Endothelial cell (in vitro differentiated cells): ENCODE measurements at regions not wholly inside any gene's neighbourhood (a gene's known extent, or its start where the extent isn't known, plus 50 kb on each side); places are given as distances from the start of the nearest gene placed in this dataset.

Experiments
- DNase-seq: peaks from one replicate; pipeline ENCODE4 v3.0.0; 2021; ENCODE audit warnings: low spot score
- H3K27ac Mint-ChIP-seq: one replicate; pipeline ENCODE4 v1.8.0; 2021; ENCODE audit warnings: mixed read lengths, inconsistent platforms; ENCODE audit not compliant: unreplicated experiment
- H3K27me3 Mint-ChIP-seq: one replicate; pipeline ENCODE4 v1.8.0; 2021; ENCODE audit warnings: mild to moderate bottlenecking, moderate library complexity, mixed read lengths, inconsistent platforms; ENCODE audit not compliant: unreplicated experiment
- H3K36me3 Mint-ChIP-seq: one replicate; pipeline ENCODE4 v1.8.0; 2021; ENCODE audit warnings: mild to moderate bottlenecking, low read depth, mixed read lengths, inconsistent platforms; ENCODE audit not compliant: unreplicated experiment
- H3K4me1 Mint-ChIP-seq: one replicate; pipeline ENCODE4 v1.8.0; 2021; ENCODE audit warnings: mild to moderate bottlenecking, mixed read lengths, inconsistent platforms; ENCODE audit not compliant: unreplicated experiment
- H3K4me3 Mint-ChIP-seq: one replicate; pipeline ENCODE4 v1.8.0; 2021; ENCODE audit warnings: mild to moderate bottlenecking, mixed read lengths, inconsistent platforms; ENCODE audit not compliant: unreplicated experiment
- H3K9me3 Mint-ChIP-seq: one replicate; pipeline ENCODE4 v1.8.0; 2021; ENCODE audit warnings: mixed read lengths, inconsistent platforms; ENCODE audit not compliant: unreplicated experiment
- TF ChIP-seq, protein P1 (sequence below): fragments of 200-600 bp; sonication (generic); IDR thresholded peaks from one replicate; pipeline ENCODE4 v1.5.0; 2021; ENCODE audit warnings: antibody characterized with exemption; ENCODE audit not compliant: unreplicated experiment

DNA sequence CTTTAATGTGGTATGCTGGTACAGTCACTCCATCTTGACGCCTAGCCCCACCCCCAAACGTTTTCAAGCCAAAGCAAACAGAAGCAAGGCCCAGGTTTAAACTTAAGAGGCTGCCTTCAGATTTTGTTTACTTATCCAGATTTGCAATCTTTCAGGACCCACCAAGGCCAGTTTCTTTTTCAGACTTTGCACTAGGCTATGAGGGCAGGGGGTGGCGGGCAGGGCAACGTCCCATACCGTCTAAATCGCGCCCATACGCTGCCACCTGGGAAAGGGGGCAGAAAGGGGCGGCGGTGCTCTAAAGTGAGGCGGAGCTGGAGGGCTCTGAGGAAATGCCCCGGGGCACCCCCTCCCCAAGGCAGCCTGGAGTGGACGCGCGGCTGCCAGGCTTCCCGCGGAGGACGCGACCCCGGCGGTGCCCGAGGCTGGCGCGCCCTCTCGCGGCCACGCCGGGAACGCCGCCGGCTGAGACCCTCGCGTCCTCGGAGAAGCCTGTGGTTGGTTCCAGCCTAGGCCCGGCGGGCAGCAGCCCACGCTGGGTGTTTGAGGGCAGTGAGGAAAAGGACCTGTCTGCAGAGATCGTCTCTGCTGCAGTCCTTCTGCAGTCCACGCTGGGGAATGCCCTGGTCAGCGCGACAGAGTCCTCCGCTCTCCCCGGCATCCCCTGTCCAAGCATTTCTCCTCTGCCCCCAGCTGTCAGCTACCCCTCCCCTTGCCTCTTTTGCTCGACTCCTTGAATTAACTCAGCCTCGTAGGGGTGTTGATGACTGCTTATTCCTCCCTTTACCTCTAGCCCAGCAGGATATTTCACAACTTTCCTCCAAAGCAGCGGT, 93.7 kb upstream of the PRNP start:
- DNase-seq, result peak; percentile 89

DNA sequence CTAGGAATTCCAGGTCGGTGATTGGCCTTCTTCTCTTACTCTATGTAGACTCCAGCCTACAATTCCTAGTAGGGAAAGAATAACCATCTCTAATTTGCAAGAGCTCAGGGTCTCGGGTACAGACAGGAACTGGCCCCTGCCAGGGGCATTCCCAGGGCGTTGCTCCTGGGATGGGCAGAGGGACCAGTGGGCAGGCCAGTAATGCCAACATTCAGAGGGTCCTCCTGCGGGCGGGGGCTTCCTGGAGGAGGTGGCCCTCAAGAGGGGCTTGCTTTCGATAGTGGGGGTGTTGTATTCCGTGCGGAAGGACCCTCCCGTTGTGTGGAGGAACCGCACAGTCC, 94.3 kb upstream of the PRNP start:
- TF ChIP-seq, protein P1, sequence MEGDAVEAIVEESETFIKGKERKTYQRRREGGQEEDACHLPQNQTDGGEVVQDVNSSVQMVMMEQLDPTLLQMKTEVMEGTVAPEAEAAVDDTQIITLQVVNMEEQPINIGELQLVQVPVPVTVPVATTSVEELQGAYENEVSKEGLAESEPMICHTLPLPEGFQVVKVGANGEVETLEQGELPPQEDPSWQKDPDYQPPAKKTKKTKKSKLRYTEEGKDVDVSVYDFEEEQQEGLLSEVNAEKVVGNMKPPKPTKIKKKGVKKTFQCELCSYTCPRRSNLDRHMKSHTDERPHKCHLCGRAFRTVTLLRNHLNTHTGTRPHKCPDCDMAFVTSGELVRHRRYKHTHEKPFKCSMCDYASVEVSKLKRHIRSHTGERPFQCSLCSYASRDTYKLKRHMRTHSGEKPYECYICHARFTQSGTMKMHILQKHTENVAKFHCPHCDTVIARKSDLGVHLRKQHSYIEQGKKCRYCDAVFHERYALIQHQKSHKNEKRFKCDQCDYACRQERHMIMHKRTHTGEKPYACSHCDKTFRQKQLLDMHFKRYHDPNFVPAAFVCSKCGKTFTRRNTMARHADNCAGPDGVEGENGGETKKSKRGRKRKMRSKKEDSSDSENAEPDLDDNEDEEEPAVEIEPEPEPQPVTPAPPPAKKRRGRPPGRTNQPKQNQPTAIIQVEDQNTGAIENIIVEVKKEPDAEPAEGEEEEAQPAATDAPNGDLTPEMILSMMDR, result no peak
- Mint-ChIP-seq H3K27ac (no peak overlapping the region), H3K27me3 (no peaks in the 10 kb centered on the region), H3K4me1 (peaks cover 3% of the 10 kb centered on the region), H3K4me3 (no peak overlapping the region), H3K9me3 (no peaks in the 10 kb centered on the region), H3K36me3 (no peaks in the 10 kb centered on the region)
- DNase-seq, result no peak

More for the DNA sequence above, 93.7 kb upstream of the PRNP start:
- TF ChIP-seq, protein P1, result peak; percentile 98
- Mint-ChIP-seq H3K9me3 (no peaks in the 10 kb centered on the region), H3K27me3 (no peaks in the 10 kb centered on the region), H3K27ac (no peak overlapping the region), H3K4me3 (no peak overlapping the region), H3K36me3 (no peaks in the 10 kb centered on the region), H3K4me1 (peaks cover 3% of the 10 kb centered on the region)

DNA sequence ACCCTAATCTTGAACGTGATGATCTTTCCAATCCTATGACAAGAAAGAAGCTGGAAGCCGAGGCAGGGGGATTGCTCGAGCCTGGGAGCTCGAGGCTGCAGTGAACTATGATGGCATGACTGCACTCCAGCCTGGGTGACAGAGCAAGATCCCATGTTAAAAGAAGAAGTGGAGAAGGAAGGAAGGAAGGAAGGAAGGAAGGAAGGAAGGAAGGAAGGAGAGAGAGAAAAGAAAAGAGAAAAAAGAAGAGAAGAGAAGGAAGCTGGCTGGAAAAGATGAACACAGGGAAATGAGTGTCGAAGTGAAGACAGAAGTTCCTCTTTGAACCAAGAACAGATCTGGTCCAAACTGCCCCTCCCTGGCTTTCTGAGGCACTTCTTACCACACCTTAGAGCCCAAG, 100.5 kb upstream of the PRNP start:
- H3K36me3 Mint-ChIP-seq, result no peaks in the 10 kb centered on the region
- H3K4me3 Mint-ChIP-seq, result no peak overlapping the region
- TF ChIP-seq, protein P1, result no peak
- H3K4me1 Mint-ChIP-seq, result no peaks in the 10 kb centered on the region
- no peaks in the 10 kb centered on the region for H3K9me3 Mint-ChIP-seq
- no peaks in the 10 kb centered on the region for H3K27me3 Mint-ChIP-seq
- H3K27ac Mint-ChIP-seq, result no peak overlapping the region
- no peak for DNase-seq

DNA sequence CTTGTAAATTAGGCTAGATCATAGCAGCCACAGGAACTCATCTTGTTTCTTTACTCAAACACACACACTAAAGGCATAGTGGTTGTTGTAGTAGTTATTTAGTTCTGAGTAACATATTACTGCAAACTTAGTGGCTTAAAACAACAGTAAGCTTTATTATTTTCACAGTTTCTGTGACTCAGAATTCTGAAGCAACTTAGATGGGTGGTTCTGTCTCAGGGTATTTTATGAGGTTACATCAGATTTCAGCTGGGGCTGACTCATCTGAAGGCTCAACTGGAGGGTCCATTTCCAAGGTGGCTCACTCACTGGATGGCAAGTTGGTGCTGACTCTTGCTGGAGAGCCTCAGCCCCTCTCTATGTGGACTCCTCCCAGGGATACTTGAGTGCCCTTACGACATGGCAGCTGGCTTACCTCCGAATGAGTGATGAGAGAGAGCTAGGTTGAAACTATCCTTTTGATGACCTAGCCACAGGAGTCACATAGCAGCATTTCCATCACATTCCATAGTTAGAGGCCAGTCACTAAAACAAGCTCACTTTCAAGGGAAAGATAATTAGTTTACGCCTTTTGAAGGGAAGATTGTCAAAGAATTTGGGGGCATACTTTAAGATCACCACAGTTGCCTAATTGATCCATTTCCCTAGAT, 101.0 kb upstream of the PRNP start:
- H3K27ac Mint-ChIP-seq, result no peak overlapping the region
- DNase-seq, result no peak
- H3K4me3 Mint-ChIP-seq, result no peak overlapping the region
- H3K4me1 Mint-ChIP-seq, result no peaks in the 10 kb centered on the region
- H3K36me3 Mint-ChIP-seq, result no peaks in the 10 kb centered on the region
- H3K27me3 Mint-ChIP-seq, result no peaks in the 10 kb centered on the region
- TF ChIP-seq, protein P1, result no peak
- H3K9me3 Mint-ChIP-seq, result no peaks in the 10 kb centered on the region

DNA sequence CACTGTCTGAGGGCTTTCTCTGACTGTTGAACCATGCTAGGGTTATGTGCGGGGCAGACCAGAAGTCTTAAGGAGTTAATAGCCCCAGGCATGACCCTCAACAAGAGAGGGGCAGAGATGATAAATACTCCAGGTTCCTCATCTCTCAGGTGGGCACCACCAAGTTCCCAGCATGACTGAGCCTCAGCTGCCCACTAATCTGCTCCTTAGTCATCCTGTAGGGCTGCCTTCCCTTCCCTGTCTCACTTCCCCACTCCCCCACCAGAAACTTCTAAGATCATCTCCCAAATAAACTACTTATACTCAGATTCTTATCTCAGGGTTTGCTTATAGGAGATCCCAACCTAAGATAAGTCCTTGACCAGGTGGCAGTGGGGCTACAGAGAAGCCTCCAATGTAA, 101.7 kb upstream of the PRNP start:
- no peaks in the 10 kb centered on the region for H3K27me3 Mint-ChIP-seq
- no peak overlapping the region for H3K27ac Mint-ChIP-seq
- H3K4me1 Mint-ChIP-seq, result no peaks in the 10 kb centered on the region
- no peak overlapping the region for H3K4me3 Mint-ChIP-seq
- H3K9me3 Mint-ChIP-seq, result no peaks in the 10 kb centered on the region
- TF ChIP-seq, protein P1, result no peak
- no peak for DNase-seq
- H3K36me3 Mint-ChIP-seq, result no peaks in the 10 kb centered on the region
